ENCODE measurements at regions not wholly inside any gene's neighbourhood (a gene's known extent, or its start where the extent isn't known, plus 50 kb on each side); places are given as distances from the start of the nearest gene placed in this dataset.

DNA sequence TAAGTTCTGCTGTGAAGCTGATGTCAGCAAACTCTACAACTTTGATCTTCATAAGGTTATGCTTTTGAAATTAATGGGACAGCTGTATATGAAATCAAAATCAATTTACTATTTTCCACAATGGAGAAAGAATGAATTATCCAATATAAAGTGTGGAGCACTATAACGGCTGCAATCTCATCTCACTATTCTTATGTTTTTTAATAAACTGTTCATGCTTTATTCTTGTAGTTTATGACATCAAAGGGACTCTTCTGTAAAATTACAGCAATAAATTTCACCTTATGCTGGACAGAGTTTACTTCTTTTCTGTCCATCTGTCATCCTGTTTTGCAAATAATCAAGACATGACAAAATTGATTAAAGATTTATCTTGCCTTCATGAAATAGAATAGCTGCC lies 192.5 kb downstream of the TECRL start:
- CTCF ChIA-PET = no interaction called here
- no peaks in the 10 kb centered on the region for H3K4me1 Mint-ChIP-seq
- POLR2A ChIA-PET = no interaction called here
- Histone ChIP-seq H3K36me3 (ENCODE audit: control insufficient read depth in 2 of 2, extremely low read depth in 1 of 2, insufficient read depth in 1 of 2, low read length in 1 of 2) (no peaks in the 10 kb centered on the region), H3K27ac (ENCODE audit: low read length) (no peak overlapping the region), H3K4me3 (ENCODE audit: control insufficient read depth in 1 of 2, extremely low read depth in 1 of 2, low read length in 1 of 2) (no peak overlapping the region), H3K9me3 (peaks cover 2% of the 10 kb centered on the region), H3K4me1 (ENCODE audit: control insufficient read depth in 1 of 2, extremely low read depth in 1 of 2, insufficient read depth in 2 of 2, low read length in 2 of 2) (no peaks in the 10 kb centered on the region), H3K27me3 (replicated peaks in 1 of 2; ENCODE audit: control insufficient read depth in 2 of 2, extremely low read depth in 1 of 2, insufficient read depth in 2 of 2, low read length in 1 of 2) (no peaks in the 10 kb centered on the region)
- peaks cover 7 to 20% (median 13%) of the 10 kb centered on the region in 3 donors for H3K9me3 Mint-ChIP-seq
- DNase-seq = no peak
- WGBS (ENCODE audit: insufficient coverage) = no CpG with 5 or more reads among the region's 1 CpG
- no peaks in the 10 kb centered on the region for H3K27me3 Mint-ChIP-seq
- H3K4me3 Mint-ChIP-seq = no peak overlapping the region
- H3K27ac Mint-ChIP-seq = no peak overlapping the region
- no peaks in the 10 kb centered on the region for H3K36me3 Mint-ChIP-seq
- no peak for ATAC-seq (replicated peaks in 1 of 4)

DNA sequence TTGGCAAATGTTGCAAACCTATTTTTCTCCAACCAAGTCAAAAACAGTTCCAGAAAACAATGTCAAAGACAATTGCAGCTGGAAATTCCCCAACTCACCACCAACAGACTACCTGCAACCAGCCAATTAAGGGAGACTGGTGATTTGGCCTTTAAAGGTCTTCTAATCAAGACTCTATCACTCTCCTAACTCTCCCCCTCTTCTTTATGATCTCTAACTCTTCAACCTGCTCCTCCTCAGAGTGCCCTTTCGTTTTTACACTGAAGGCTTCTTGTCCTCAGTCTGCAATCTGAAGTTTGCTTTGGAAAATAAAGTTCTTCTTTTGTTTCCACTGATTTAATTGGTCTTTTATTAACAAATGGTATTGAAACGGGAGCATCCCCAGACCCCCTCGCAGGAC lies 203.9 kb downstream of the TECRL start:
- Mint-ChIP-seq H3K4me1 (no peaks in the 10 kb centered on the region), H3K4me3 (no peak overlapping the region), H3K9me3 (peaks cover 14 to 21% (median 16%) of the 10 kb centered on the region in 3 donors), H3K36me3 (no peaks in the 10 kb centered on the region), H3K27me3 (no peaks in the 10 kb centered on the region), H3K27ac (no peak overlapping the region)
- Histone ChIP-seq H3K27ac (ENCODE audit: low read length) (no peak overlapping the region), H3K4me3 (ENCODE audit: control insufficient read depth in 1 of 2, extremely low read depth in 1 of 2, low read length in 1 of 2) (no peak overlapping the region), H3K4me1 (ENCODE audit: control insufficient read depth in 1 of 2, extremely low read depth in 1 of 2, insufficient read depth in 2 of 2, low read length in 2 of 2) (no peaks in the 10 kb centered on the region), H3K27me3 (replicated peaks in 1 of 2; ENCODE audit: control insufficient read depth in 2 of 2, extremely low read depth in 1 of 2, insufficient read depth in 2 of 2, low read length in 1 of 2) (no peaks in the 10 kb centered on the region), H3K36me3 (ENCODE audit: control insufficient read depth in 2 of 2, extremely low read depth in 1 of 2, insufficient read depth in 1 of 2, low read length in 1 of 2) (no peaks in the 10 kb centered on the region), H3K9me3 (no peaks in the 10 kb centered on the region)
- no peak for ATAC-seq (replicated peaks in 1 of 4)
- CTCF ChIA-PET = no interaction called here
- WGBS (ENCODE audit: insufficient coverage) = 79% methylated on average over 2 of the region's 3 CpGs
- POLR2A ChIA-PET = no interaction called here
- DNase-seq = no peak

DNA sequence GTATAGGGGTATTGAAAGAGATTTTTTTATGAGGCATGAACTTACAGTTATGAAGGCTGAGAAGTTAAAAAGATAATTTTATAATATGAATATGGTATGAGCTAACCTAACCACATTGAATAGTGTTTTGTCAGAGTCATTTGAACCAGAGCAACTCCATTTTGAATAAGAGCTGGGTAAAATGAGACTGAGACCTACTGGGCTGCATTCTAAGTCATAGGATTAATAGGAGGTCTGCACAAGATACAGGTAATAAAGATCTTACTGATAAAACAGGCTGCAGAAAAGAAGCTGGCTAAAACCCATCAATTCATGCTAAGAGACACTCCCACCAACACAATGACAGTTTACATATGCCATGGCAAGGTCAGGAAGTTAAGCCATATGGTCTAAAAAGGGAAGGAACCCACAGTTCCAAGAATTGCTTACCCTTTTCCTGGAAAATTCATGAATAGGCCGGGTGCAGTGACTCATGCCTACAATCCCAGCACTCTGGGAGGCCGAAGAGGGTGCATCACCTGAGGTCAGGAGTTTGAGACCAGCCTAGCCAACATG lies 209.2 kb downstream of the TECRL start:
- Mint-ChIP-seq H3K36me3 (no peaks in the 10 kb centered on the region), H3K4me3 (no peak overlapping the region), H3K9me3 (peaks cover 8 to 21% (median 16%) of the 10 kb centered on the region in 3 donors), H3K27ac (no peak overlapping the region), H3K27me3 (no peaks in the 10 kb centered on the region), H3K4me1 (no peaks in the 10 kb centered on the region)
- Histone ChIP-seq H3K9me3 (no peaks in the 10 kb centered on the region), H3K27ac (ENCODE audit: low read length) (no peak overlapping the region), H3K36me3 (ENCODE audit: control insufficient read depth in 2 of 2, extremely low read depth in 1 of 2, insufficient read depth in 1 of 2, low read length in 1 of 2) (no peaks in the 10 kb centered on the region), H3K4me3 (ENCODE audit: control insufficient read depth in 1 of 2, extremely low read depth in 1 of 2, low read length in 1 of 2) (no peak overlapping the region), H3K4me1 (ENCODE audit: control insufficient read depth in 1 of 2, extremely low read depth in 1 of 2, insufficient read depth in 2 of 2, low read length in 2 of 2) (no peaks in the 10 kb centered on the region), H3K27me3 (replicated peaks in 1 of 2; ENCODE audit: control insufficient read depth in 2 of 2, extremely low read depth in 1 of 2, insufficient read depth in 2 of 2, low read length in 1 of 2) (no peaks in the 10 kb centered on the region)
- WGBS (ENCODE audit: insufficient coverage) = 7% methylated on average over 2 of the region's 2 CpGs
- DNase-seq = no peak
- no peak for ATAC-seq (replicated peaks in 1 of 4)
- CTCF ChIA-PET = interaction anchor here in 1 of 2 donors (0.6 kb wide), 1 partner anchor 34 kb away, joined by 3 read pairs; no protein-coding TSS in a partner anchor
- POLR2A ChIA-PET = no interaction called here

DNA sequence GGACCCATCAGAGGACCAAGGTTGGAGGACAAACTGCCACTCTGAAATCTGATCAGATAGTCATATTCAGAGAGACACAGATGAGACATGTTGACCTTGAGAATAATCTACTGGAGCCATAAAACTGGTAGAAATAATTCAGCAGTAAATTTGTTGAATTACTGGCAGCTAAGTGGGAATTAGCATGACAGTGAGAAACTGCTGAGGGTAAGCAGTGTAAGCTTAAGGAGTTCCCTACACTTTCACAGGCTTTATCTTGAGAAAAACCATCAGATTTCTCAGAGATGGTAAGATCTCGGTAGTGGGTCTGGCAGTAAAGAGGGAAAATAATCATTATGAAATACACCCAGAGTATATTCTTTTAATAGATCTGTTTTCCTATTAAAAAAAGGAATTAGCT lies 213.7 kb downstream of the TECRL start:
- Histone ChIP-seq H3K9me3 (no peaks in the 10 kb centered on the region), H3K27me3 (replicated peaks in 1 of 2; ENCODE audit: control insufficient read depth in 2 of 2, extremely low read depth in 1 of 2, insufficient read depth in 2 of 2, low read length in 1 of 2) (no peaks in the 10 kb centered on the region), H3K27ac (ENCODE audit: low read length) (no peak overlapping the region), H3K4me1 (ENCODE audit: control insufficient read depth in 1 of 2, extremely low read depth in 1 of 2, insufficient read depth in 2 of 2, low read length in 2 of 2) (no peaks in the 10 kb centered on the region), H3K36me3 (ENCODE audit: control insufficient read depth in 2 of 2, extremely low read depth in 1 of 2, insufficient read depth in 1 of 2, low read length in 1 of 2) (no peaks in the 10 kb centered on the region), H3K4me3 (ENCODE audit: control insufficient read depth in 1 of 2, extremely low read depth in 1 of 2, low read length in 1 of 2) (no peak overlapping the region)
- ChIA-PET POLR2A (no interaction called here), CTCF (no interaction called here)
- DNase-seq (no peak), ATAC-seq (replicated peaks in 1 of 4) (no peak)
- no peak overlapping the region for H3K4me3 Mint-ChIP-seq
- no peak overlapping the region for H3K27ac Mint-ChIP-seq
- no peaks in the 10 kb centered on the region for H3K27me3 Mint-ChIP-seq
- peaks cover 7 to 17% (median 15%) of the 10 kb centered on the region in 3 donors for H3K9me3 Mint-ChIP-seq
- H3K4me1 Mint-ChIP-seq = no peaks in the 10 kb centered on the region
- no peaks in the 10 kb centered on the region for H3K36me3 Mint-ChIP-seq
- WGBS (ENCODE audit: insufficient coverage) = no CpG with 5 or more reads among the region's 1 CpG

DNA sequence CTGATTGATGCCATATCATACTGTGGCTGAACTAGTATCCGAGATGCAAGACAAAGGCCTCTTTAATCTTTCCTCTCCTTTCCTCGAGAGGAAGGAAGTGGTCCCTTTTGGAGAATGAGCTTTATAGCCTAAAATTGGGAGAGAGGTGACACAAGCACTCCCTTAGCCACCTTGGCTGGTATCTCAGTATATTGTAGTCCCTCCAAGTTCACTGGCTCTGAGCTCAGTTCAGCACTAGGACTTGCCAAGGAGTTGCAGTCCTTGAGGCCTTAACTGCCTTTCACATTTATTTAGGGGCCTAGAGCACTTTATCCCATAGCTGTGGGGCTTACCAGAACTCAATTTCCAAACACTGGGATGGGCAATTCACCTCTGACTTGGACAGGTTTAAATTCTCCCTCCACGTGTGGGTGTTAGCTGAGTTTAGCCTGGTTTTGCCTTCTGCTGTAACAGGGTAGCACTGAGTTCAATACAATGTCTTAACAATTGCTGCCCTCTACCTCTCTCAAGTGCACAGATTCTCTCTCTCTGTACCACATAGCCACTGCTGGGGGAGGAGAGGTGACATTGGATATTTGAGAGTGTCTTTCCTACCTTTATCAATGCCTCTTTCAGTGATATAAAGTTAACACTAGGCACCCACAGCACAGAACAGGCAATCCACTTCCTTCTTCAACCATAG lies 216.4 kb downstream of the TECRL start:
- no peak overlapping the region for H3K4me3 Mint-ChIP-seq
- H3K4me3 ChIP-seq (ENCODE audit: control insufficient read depth in 1 of 2, extremely low read depth in 1 of 2, low read length in 1 of 2) = no peak overlapping the region
- no peaks in the 10 kb centered on the region for H3K9me3 ChIP-seq
- H3K27me3 ChIP-seq (replicated peaks in 1 of 2; ENCODE audit: control insufficient read depth in 2 of 2, extremely low read depth in 1 of 2, insufficient read depth in 2 of 2, low read length in 1 of 2) = no peaks in the 10 kb centered on the region
- H3K27ac ChIP-seq (ENCODE audit: low read length) = no peak overlapping the region
- POLR2A ChIA-PET = no interaction called here
- ATAC-seq (replicated peaks in 1 of 4) (no peak), DNase-seq (no peak)
- no CpG with 5 or more reads among the region's 3 CpGs for whole genome bisulfite sequencing (ENCODE audit: insufficient coverage)
- no peaks in the 10 kb centered on the region for H3K27me3 Mint-ChIP-seq
- H3K36me3 ChIP-seq (ENCODE audit: control insufficient read depth in 2 of 2, extremely low read depth in 1 of 2, insufficient read depth in 1 of 2, low read length in 1 of 2) = no peaks in the 10 kb centered on the region
- H3K4me1 Mint-ChIP-seq = no peaks in the 10 kb centered on the region
- H3K9me3 Mint-ChIP-seq = peaks cover 0 to 26% (median 15%) of the 10 kb centered on the region in 3 donors
- H3K27ac Mint-ChIP-seq = no peak overlapping the region
- H3K4me1 ChIP-seq (ENCODE audit: control insufficient read depth in 1 of 2, extremely low read depth in 1 of 2, insufficient read depth in 2 of 2, low read length in 2 of 2) = no peaks in the 10 kb centered on the region
- H3K36me3 Mint-ChIP-seq = no peaks in the 10 kb centered on the region
- CTCF ChIA-PET = no interaction called here

DNA sequence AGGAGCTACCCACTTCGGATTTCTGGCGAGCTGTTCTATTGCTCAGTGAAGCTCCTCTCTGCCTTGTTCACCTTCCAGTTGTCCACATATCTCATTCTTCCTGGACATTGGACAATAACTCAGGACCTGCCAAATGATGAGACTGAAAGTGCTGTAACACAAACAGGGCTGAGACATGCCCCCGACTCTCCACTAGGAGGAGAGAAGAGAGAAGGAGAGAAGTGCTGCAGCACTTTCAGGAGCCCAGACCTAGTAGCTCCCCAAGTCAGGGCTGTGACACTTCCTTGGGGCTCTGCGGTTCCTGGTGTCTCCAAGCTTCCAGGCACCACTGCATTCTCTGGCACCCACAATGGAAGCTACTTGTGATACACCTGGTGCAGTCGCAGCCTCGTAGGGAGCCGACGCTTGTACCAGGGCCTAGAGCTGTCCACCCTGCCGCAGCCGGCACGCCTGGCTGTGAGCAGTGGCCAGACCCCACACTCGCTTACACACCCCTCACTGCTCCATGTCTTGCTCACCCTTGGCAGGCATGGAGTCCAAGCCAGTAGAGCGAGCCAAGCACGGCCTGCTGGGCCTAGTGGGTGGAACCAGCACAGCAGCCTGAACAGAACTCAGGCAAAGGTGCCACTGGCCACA lies 234.9 kb downstream of the TECRL start:
- Histone ChIP-seq H3K4me1 (ENCODE audit: control insufficient read depth in 1 of 2, extremely low read depth in 1 of 2, insufficient read depth in 2 of 2, low read length in 2 of 2) (no peaks in the 10 kb centered on the region), H3K9me3 (no peaks in the 10 kb centered on the region), H3K36me3 (ENCODE audit: control insufficient read depth in 2 of 2, extremely low read depth in 1 of 2, insufficient read depth in 1 of 2, low read length in 1 of 2) (no peaks in the 10 kb centered on the region), H3K4me3 (ENCODE audit: control insufficient read depth in 1 of 2, extremely low read depth in 1 of 2, low read length in 1 of 2) (no peak overlapping the region), H3K27ac (ENCODE audit: low read length) (no peak overlapping the region), H3K27me3 (replicated peaks in 1 of 2; ENCODE audit: control insufficient read depth in 2 of 2, extremely low read depth in 1 of 2, insufficient read depth in 2 of 2, low read length in 1 of 2) (no peaks in the 10 kb centered on the region)
- no peaks in the 10 kb centered on the region for H3K27me3 Mint-ChIP-seq
- DNase-seq = no peak
- H3K27ac Mint-ChIP-seq = no peak overlapping the region
- H3K36me3 Mint-ChIP-seq = no peaks in the 10 kb centered on the region
- WGBS (ENCODE audit: insufficient coverage) = 97% methylated on average over 7 of the region's 14 CpGs
- no peak for ATAC-seq (replicated peaks in 1 of 4)
- POLR2A ChIA-PET = no interaction called here
- CTCF ChIA-PET = no interaction called here
- H3K9me3 Mint-ChIP-seq = peaks cover 0 to 4% (median 0%) of the 10 kb centered on the region in 3 donors
- H3K4me3 Mint-ChIP-seq = no peak overlapping the region
- no peaks in the 10 kb centered on the region for H3K4me1 Mint-ChIP-seq
